Thyroid gland (tissue), 4 donors: ENCODE measurements at regions not wholly inside any gene's neighbourhood (a gene's known extent, or its start where the extent isn't known, plus 50 kb on each side); places are given as distances from the start of the nearest gene placed in this dataset.

Source experiments
- CTCF ChIP-seq, 6 experiments: fragments of 200-600 bp in 3 of 6; fragments of 450-650 bp in 3 of 6; sonication (generic) in 3 of 6; IDR thresholded peaks; one replicate each; pipeline ENCODE4 v1.5.1; 2016 to 2019; ENCODE audit warnings: antibody characterized with exemption in 6 of 6, mild to moderate bottlenecking in 2 of 6, inconsistent platforms in 1 of 6, moderate library complexity in 1 of 6
- POLR2A ChIP-seq, 2 donors: fragments of 450-650 bp; IDR thresholded peaks; one replicate each; pipeline ENCODE4 v1.6.1; 2017; ENCODE audit warnings: antibody characterized with exemption in 2 of 2, mild to moderate bottlenecking in 2 of 2, moderate library complexity in 1 of 2

GRCh38 chr4:3642056-3642630 lies 109.9 kb upstream of the LRPAP1 start:
- no peak for TF ChIP-seq POLR2A (IDR thresholded peaks at IDR 0.05)
- TF ChIP-seq CTCF (IDR thresholded peaks at IDR 0.05), result no peak
